ENCODE measurements at regions not wholly inside any gene's neighbourhood (a gene's known extent, or its start where the extent isn't known, plus 50 kb on each side); places are given as distances from the start of the nearest gene placed in this dataset.

- TF ChIP-seq CTCF (conservative IDR thresholded peaks at IDR 0.05; ENCODE audit: control insufficient read depth, insufficient read depth, low read depth, low read length): no peak
- no peak overlapping the region for H3K4me3 ChIP-seq (ENCODE audit: control insufficient read depth, low read depth, low read length)
- DNase-seq (ENCODE audit: low read depth): no peak
These were observed 856.5 kb downstream of the GATA3 start for GRCh38 chr10:8911032-8911431.

GRCh38 chr10:8912108-8912507 is 857.6 kb downstream of the GATA3 start:
- no peak overlapping the region for H3K4me3 ChIP-seq (ENCODE audit: control insufficient read depth, low read depth, low read length)
- TF ChIP-seq CTCF (conservative IDR thresholded peaks at IDR 0.05; ENCODE audit: control insufficient read depth, insufficient read depth, low read depth, low read length): no peak

GRCh38 chr10:8913720-8914119 is 859.2 kb downstream of the GATA3 start:
- TF ChIP-seq CTCF (conservative IDR thresholded peaks at IDR 0.05; ENCODE audit: control insufficient read depth, insufficient read depth, low read depth, low read length): no peak
- DNase-seq (ENCODE audit: low read depth): peak; percentile 36
- H3K4me3 ChIP-seq (ENCODE audit: control insufficient read depth, low read depth, low read length): no peak overlapping the region

More at GRCh38 chr10:8912108-8912507, 857.6 kb downstream of the GATA3 start:
- DNase-seq (ENCODE audit: low read depth): no peak

GRCh38 chr10:8919280-8919679 is 864.8 kb downstream of the GATA3 start:
- no peak overlapping the region for H3K4me3 ChIP-seq (ENCODE audit: control insufficient read depth, low read depth, low read length)
- DNase-seq (ENCODE audit: low read depth): no peak
- no peak for TF ChIP-seq CTCF (conservative IDR thresholded peaks at IDR 0.05; ENCODE audit: control insufficient read depth, insufficient read depth, low read depth, low read length)

GRCh38 chr10:8921568-8921967 is 867.1 kb downstream of the GATA3 start:
- DNase-seq (ENCODE audit: low read depth): no peak
- H3K4me3 ChIP-seq (ENCODE audit: control insufficient read depth, low read depth, low read length): no peak overlapping the region
- TF ChIP-seq CTCF (conservative IDR thresholded peaks at IDR 0.05; ENCODE audit: control insufficient read depth, insufficient read depth, low read depth, low read length): no peak

- H3K4me3 ChIP-seq (ENCODE audit: control insufficient read depth, low read depth, low read length): no peak overlapping the region
- no peak for TF ChIP-seq CTCF (conservative IDR thresholded peaks at IDR 0.05; ENCODE audit: control insufficient read depth, insufficient read depth, low read depth, low read length)
- DNase-seq (ENCODE audit: low read depth): no peak
These were observed 868.6 kb downstream of the GATA3 start for GRCh38 chr10:8923096-8923495.

GRCh38 chr10:8927705-8928104 is 873.2 kb downstream of the GATA3 start:
- no peak for TF ChIP-seq CTCF (conservative IDR thresholded peaks at IDR 0.05; ENCODE audit: control insufficient read depth, insufficient read depth, low read depth, low read length)
- DNase-seq (ENCODE audit: low read depth): no peak
- H3K4me3 ChIP-seq (ENCODE audit: control insufficient read depth, low read depth, low read length): no peak overlapping the region
